KMS-11 (cell line): ENCODE measurements at regions not wholly inside any gene's neighbourhood (a gene's known extent, or its start where the extent isn't known, plus 50 kb on each side); places are given as distances from the start of the nearest gene placed in this dataset.

ENCODE experiments used
- H2AFZ ChIP-seq: fragments of 200-600 bp; sonication (generic); 2 replicates; pipeline ENCODE4 v1.6.1; 2016; ENCODE audit warnings: antibody characterized with exemption, mixed run types, low read depth
- H3K27ac ChIP-seq: fragments of 200-600 bp; sonication (generic); 2 replicates; pipeline ENCODE4 v1.6.1; 2016; ENCODE audit warnings: mild to moderate bottlenecking, mixed run types
- H3K27me3 ChIP-seq: fragments of 200-600 bp; sonication (generic); 2 replicates; pipeline ENCODE4 v1.6.1; 2017; ENCODE audit warnings: mild to moderate bottlenecking, low read depth, mixed run types, moderate library complexity; ENCODE audit not compliant: insufficient read depth
- H3K36me3 ChIP-seq: fragments of 200-600 bp; sonication (generic); 2 replicates; pipeline ENCODE4 v1.6.1; 2017; ENCODE audit warnings: mild to moderate bottlenecking, mixed run types; ENCODE audit not compliant: insufficient read depth
- H3K4me1 ChIP-seq: fragments of 200-600 bp; sonication (generic); 2 replicates; pipeline ENCODE4 v1.6.1; 2016; ENCODE audit warnings: mild to moderate bottlenecking, low read depth, mixed run types; ENCODE audit not compliant: poor library complexity, severe bottlenecking
- H3K4me2 ChIP-seq: fragments of 200-600 bp; sonication (generic); 2 replicates; pipeline ENCODE4 v1.7.0; 2016; ENCODE audit warnings: mild to moderate bottlenecking, mixed run types
- H3K4me3 ChIP-seq: fragments of 200-600 bp; sonication (generic); IDR thresholded peaks from 2 replicates; pipeline ENCODE4 v1.6.1; 2017; ENCODE audit warnings: low read depth, low read length, mixed read lengths; ENCODE audit not compliant: insufficient read depth
- H3K79me2 ChIP-seq: fragments of 200-600 bp; sonication (generic); 2 replicates; pipeline ENCODE4 v1.6.1; 2016; ENCODE audit warnings: low read depth, mixed run types; ENCODE audit not compliant: insufficient read depth
- H3K9ac ChIP-seq: fragments of 200-600 bp; sonication (generic); 2 replicates; pipeline ENCODE4 v1.6.1; 2016; ENCODE audit warnings: mild to moderate bottlenecking, mixed run types
- H4K20me1 ChIP-seq: fragments of 200-600 bp; sonication (generic); 2 replicates; pipeline ENCODE4 v1.6.1; 2016; ENCODE audit warnings: mild to moderate bottlenecking, mixed run types; ENCODE audit not compliant: insufficient read depth
- TF ChIP-seq, protein P1 (sequence below): fragments of 200-600 bp; sonication (generic); conservative IDR thresholded peaks from 2 replicates; pipeline ENCODE4 v1.6.1; 2017; ENCODE audit warnings: low read depth, mild to moderate bottlenecking, antibody characterized with exemption, low read length, moderate library complexity, mixed read lengths

DNA sequence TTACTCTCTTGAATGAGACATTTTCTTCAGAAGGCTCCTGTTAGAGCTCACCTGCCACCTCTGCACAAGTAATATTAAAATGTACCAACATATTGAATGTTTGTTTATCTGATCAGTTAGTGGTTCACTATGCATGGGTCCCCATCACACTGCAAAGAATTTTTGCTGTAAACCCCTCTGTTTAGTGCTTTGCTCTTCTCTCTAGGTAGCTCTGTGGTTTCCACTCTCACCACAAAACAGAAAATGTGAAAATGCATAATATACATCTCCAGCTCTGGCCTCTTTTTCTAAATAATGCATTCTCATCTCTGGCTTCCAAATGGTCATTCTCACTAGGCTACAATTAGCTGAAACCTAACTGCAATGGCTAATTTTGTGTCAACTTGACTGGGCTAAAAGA is 176.7 kb downstream of the TRIM33 start:
- no peak overlapping the region for H3K4me2 ChIP-seq
- H3K9ac ChIP-seq, result no peak overlapping the region
- no peaks in the 10 kb centered on the region for H3K4me1 ChIP-seq
- no peaks in the 10 kb centered on the region for H3K27me3 ChIP-seq
- H3K36me3 ChIP-seq, result no peaks in the 10 kb centered on the region
- no peak overlapping the region for H2AFZ ChIP-seq
- H3K79me2 ChIP-seq, result no peaks in the 10 kb centered on the region
- TF ChIP-seq, protein P1, sequence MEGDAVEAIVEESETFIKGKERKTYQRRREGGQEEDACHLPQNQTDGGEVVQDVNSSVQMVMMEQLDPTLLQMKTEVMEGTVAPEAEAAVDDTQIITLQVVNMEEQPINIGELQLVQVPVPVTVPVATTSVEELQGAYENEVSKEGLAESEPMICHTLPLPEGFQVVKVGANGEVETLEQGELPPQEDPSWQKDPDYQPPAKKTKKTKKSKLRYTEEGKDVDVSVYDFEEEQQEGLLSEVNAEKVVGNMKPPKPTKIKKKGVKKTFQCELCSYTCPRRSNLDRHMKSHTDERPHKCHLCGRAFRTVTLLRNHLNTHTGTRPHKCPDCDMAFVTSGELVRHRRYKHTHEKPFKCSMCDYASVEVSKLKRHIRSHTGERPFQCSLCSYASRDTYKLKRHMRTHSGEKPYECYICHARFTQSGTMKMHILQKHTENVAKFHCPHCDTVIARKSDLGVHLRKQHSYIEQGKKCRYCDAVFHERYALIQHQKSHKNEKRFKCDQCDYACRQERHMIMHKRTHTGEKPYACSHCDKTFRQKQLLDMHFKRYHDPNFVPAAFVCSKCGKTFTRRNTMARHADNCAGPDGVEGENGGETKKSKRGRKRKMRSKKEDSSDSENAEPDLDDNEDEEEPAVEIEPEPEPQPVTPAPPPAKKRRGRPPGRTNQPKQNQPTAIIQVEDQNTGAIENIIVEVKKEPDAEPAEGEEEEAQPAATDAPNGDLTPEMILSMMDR, result no peak
- no peaks in the 10 kb centered on the region for H4K20me1 ChIP-seq
- H3K27ac ChIP-seq, result no peak overlapping the region
- H3K4me3 ChIP-seq, result no peak overlapping the region

DNA sequence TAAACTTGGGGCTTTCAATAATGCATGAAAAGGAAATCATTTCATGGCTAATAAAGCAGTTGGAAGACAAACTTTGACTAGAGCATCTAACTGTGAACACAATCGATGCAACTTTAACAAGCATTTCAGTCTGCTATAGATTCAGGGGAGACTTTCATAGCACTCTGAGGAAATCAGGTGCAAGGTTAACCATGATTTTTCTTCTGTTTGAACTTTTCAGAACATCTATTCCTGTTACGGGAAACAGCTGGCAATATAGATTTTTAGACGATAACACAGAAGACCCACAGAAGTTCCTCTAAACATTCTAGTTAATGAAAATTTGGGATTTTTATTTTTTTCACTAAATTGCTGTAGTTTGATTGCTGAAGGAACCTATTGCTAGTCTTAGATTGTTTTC is 177.3 kb downstream of the TRIM33 start:
- Histone ChIP-seq H3K9ac (no peak overlapping the region), H3K36me3 (no peaks in the 10 kb centered on the region), H3K4me3 (no peak overlapping the region), H2AFZ (no peak overlapping the region), H3K27ac (no peak overlapping the region), H3K79me2 (no peaks in the 10 kb centered on the region), H4K20me1 (no peaks in the 10 kb centered on the region), H3K4me2 (no peak overlapping the region), H3K27me3 (no peaks in the 10 kb centered on the region), H3K4me1 (no peaks in the 10 kb centered on the region)
- TF ChIP-seq, protein P1, result no peak

DNA sequence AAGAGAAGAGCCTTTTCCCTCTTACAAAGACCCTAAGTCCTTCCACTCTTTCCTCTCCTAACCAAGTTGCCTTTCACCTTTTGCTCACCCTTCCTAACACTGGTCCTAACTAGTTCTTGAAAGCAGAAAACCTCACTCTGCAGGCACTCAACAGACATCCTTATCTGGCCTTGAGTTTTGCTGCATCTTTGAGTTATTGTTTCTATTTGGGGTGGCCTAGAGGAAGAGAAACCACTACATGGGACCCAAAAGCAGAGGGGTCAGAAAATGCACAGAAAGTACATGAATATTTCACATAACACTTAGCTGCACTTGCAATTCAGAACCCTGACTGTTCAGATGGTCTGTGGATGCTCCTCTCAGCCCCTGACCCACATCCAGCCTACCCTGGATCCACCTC is 178.3 kb upstream of the SYT6 start:
- no peak overlapping the region for H2AFZ ChIP-seq
- H4K20me1 ChIP-seq, result no peaks in the 10 kb centered on the region
- H3K27ac ChIP-seq, result no peak overlapping the region
- H3K4me1 ChIP-seq, result no peaks in the 10 kb centered on the region
- no peak overlapping the region for H3K9ac ChIP-seq
- H3K4me2 ChIP-seq, result no peak overlapping the region
- H3K27me3 ChIP-seq, result no peaks in the 10 kb centered on the region
- H3K79me2 ChIP-seq, result no peaks in the 10 kb centered on the region
- no peaks in the 10 kb centered on the region for H3K36me3 ChIP-seq
- TF ChIP-seq, protein P1, result no peak
- H3K4me3 ChIP-seq, result no peak overlapping the region

- H3K36me3 ChIP-seq, result no peaks in the 10 kb centered on the region
- H3K4me2 ChIP-seq, result no peak overlapping the region
- H2AFZ ChIP-seq, result no peak overlapping the region
- H3K79me2 ChIP-seq, result no peaks in the 10 kb centered on the region
- no peak overlapping the region for H3K4me3 ChIP-seq
- TF ChIP-seq, protein P1, result no peak
- no peaks in the 10 kb centered on the region for H4K20me1 ChIP-seq
- H3K27ac ChIP-seq, result no peak overlapping the region
- H3K27me3 ChIP-seq, result no peaks in the 10 kb centered on the region
- H3K4me1 ChIP-seq, result no peaks in the 10 kb centered on the region
- H3K9ac ChIP-seq, result no peak overlapping the region
Measured at GRCh38 chr1:114330451-114330983, 176.8 kb upstream of the SYT6 start.
